HCT116 (cell line): ENCODE measurements at regions not wholly inside any gene's neighbourhood (a gene's known extent, or its start where the extent isn't known, plus 50 kb on each side); places are given as distances from the start of the nearest gene placed in this dataset.

Experiments used
- ATAC-seq: fragments of 200-7000 bp; cut with Tn5 transposase; 2 replicates; pipeline ENCODE4 v1.9.1; 2020; ENCODE audit warnings: mild to moderate bottlenecking, moderate library complexity
- BruUV-seq: library from RNA; stranded (reverse); fragments of 400-500 nt; replicated peaks from 2 replicates; lab custom pipeline; 2021; lab: Mats Ljungman, UMichigan
- CTCF ChIA-PET: fragments of 300-600 bp; sonication (Branson Sonifier 250); formaldehyde crosslinking; loops from one replicate; lab custom pipeline; 2021; ENCODE audit warnings: antibody characterized with exemption; lab: Charles Lee
- POLR2A ChIA-PET: fragments of 300-600, 350-600 bp; sonication (Branson Sonifier 250); formaldehyde crosslinking; loops from one replicate; lab custom pipeline; 2021; ENCODE audit warnings: antibody characterized with exemption; lab: Charles Lee
- RAD21 ChIA-PET, 2 experiments: fragments of 300-600 bp; sonication (Branson Sonifier 250); formaldehyde crosslinking; loops; one replicate each; lab custom pipeline; 2023; ENCODE audit warnings: low total read pairs in 2 of 2; ENCODE audit not compliant: uncharacterized antibody in 2 of 2, unreplicated experiment in 2 of 2, low non-redundant PET in 1 of 2; lab: Charles Lee
- DNase-seq: peaks from one replicate; pipeline ENCODE4 v3.0.0-alpha.2; 2010; ENCODE audit warnings: low read depth, low spot score
- H2AFZ ChIP-seq: fragments of 200-600 bp; shearing (Covaris generic), sonication (generic); 2 replicates; pipeline ENCODE4 v1.6.1; 2017; ENCODE audit warnings: low read depth, mixed run types, mixed read lengths, antibody characterized with exemption, low read length; ENCODE audit not compliant: poor library complexity, severe bottlenecking
- H3K27ac ChIP-seq: 2 replicates; pipeline ENCODE4 v1.5.1; 2012; ENCODE audit warnings: low read depth, low read length
- H3K27me3 ChIP-seq: fragments of 200-600 bp; sonication (generic); 2 replicates; pipeline ENCODE4 v1.6.1; 2016; ENCODE audit warnings: mixed run types, low read length, mixed read lengths; ENCODE audit not compliant: insufficient read depth
- H3K36me3 ChIP-seq, 2 experiments: fragments of 200-500 bp in 1 of 2; fragments of 200-600 bp in 1 of 2; sonication (Bioruptor generic) in 1 of 2; sonication (generic) in 1 of 2; 2 replicates each; pipeline versions ENCODE4 v1.5.1 to v1.6.1; 2014 to 2016; ENCODE audit warnings: low read length in 2 of 2, inconsistent platforms in 1 of 2, mixed read lengths in 1 of 2, mixed run types in 1 of 2; ENCODE audit not compliant: insufficient read depth in 2 of 2, control insufficient read depth in 1 of 2
- H3K4me1 ChIP-seq, 2 experiments: fragments of 200-600 bp in 1 of 2; sonication (generic) in 1 of 2; 2 replicates each; pipeline versions ENCODE4 v1.5.1 to v1.6.1; 2012 to 2017; ENCODE audit warnings: low read length in 2 of 2, inconsistent platforms in 1 of 2, mild to moderate bottlenecking in 1 of 2, mixed read lengths in 1 of 2, mixed run types in 1 of 2, moderate library complexity in 1 of 2; ENCODE audit not compliant: insufficient read depth in 2 of 2, control insufficient read depth in 1 of 2
- H3K4me2 ChIP-seq: fragments of 200-600 bp; sonication (generic); 2 replicates; pipeline ENCODE4 v1.6.1; 2017; ENCODE audit warnings: mixed run types, low read length, mixed read lengths
- H3K4me3 ChIP-seq, 2 experiments: fragments of 200-600 bp in 1 of 2; sonication (generic) in 1 of 2; replicated peaks in 1 of 2; 2 replicates each; pipeline ENCODE4 v1.5.1; 2011 to 2016; ENCODE audit warnings: low read length in 2 of 2, control low read depth in 1 of 2, low read depth in 1 of 2, mild to moderate bottlenecking in 1 of 2, mixed read lengths in 1 of 2, mixed run types in 1 of 2
- H3K79me2 ChIP-seq: fragments of 200-600 bp; sonication (generic); 2 replicates; pipeline ENCODE4 v1.6.1; 2017; ENCODE audit warnings: mild to moderate bottlenecking, mixed run types, low read length, moderate library complexity, mixed read lengths; ENCODE audit not compliant: insufficient read depth
- H3K9ac ChIP-seq: fragments of 200-600 bp; sonication (generic); 2 replicates; pipeline ENCODE4 v1.6.1; 2016; ENCODE audit warnings: low read length, mixed read lengths
- H3K9me2 ChIP-seq: fragments of 200-600 bp; sonication (generic), shearing (Covaris generic); 2 replicates; pipeline ENCODE4 v1.6.1; 2017; ENCODE audit warnings: mixed run types, mild to moderate bottlenecking, moderate library complexity; ENCODE audit not compliant: insufficient read depth
- H3K9me3 ChIP-seq, 2 experiments: fragments of 200-500 bp in 1 of 2; fragments of 200-600 bp in 1 of 2; sonication (Bioruptor generic) in 1 of 2; sonication (generic) in 1 of 2; 2 replicates each; pipeline ENCODE4 v1.6.1; 2014 to 2017; ENCODE audit warnings: low read length in 2 of 2, mixed read lengths in 2 of 2, inconsistent platforms in 1 of 2, low read depth in 1 of 2, mild to moderate bottlenecking in 1 of 2, mixed run types in 1 of 2, moderate library complexity in 1 of 2; ENCODE audit not compliant: control insufficient read depth in 1 of 2, insufficient read depth in 1 of 2
- H4K20me1 ChIP-seq: fragments of 200-600 bp; sonication (generic), shearing (Covaris generic); 2 replicates; pipeline ENCODE4 v1.6.1; 2017; ENCODE audit warnings: mixed run types, mild to moderate bottlenecking, moderate library complexity; ENCODE audit not compliant: insufficient read depth
- ATF3 ChIP-seq: IDR thresholded peaks from 2 replicates; pipeline ENCODE4 v1.6.1; 2012
- CBX3 ChIP-seq: IDR thresholded peaks from 2 replicates; pipeline ENCODE4 v1.6.1; 2012; ENCODE audit warnings: low read depth
- CTCF ChIP-seq, 3 experiments: fragments of 200-600 bp in 1 of 3; sonication (generic) in 1 of 3; IDR thresholded peaks in 2 of 3; conservative IDR thresholded peaks in 1 of 3; 2 replicates each; pipeline ENCODE4 v1.5.1; 2012 to 2017; ENCODE audit warnings: low read depth in 2 of 3, low read length in 2 of 3, antibody characterized with exemption in 1 of 3, borderline replicate concordance in 1 of 3, control low read depth in 1 of 3, mild to moderate bottlenecking in 1 of 3, mixed read lengths in 1 of 3, mixed run types in 1 of 3, moderate library complexity in 1 of 3; ENCODE audit not compliant: insufficient read depth in 1 of 3
- EGR1 ChIP-seq: IDR thresholded peaks from 2 replicates; pipeline ENCODE4 v1.6.1; 2012; ENCODE audit warnings: low read depth
- EZH2 ChIP-seq: fragments of 200-600 bp; sonication (generic); IDR thresholded peaks from 2 replicates; pipeline ENCODE4 v1.6.1; 2017; ENCODE audit warnings: antibody characterized with exemption, mixed run types
- EZH2phosphoT487 ChIP-seq: fragments of 200-600 bp; IDR thresholded peaks from 2 replicates; pipeline ENCODE4 v1.6.1; 2018; ENCODE audit warnings: antibody characterized with exemption, borderline replicate concordance
- FOSL1 ChIP-seq: IDR thresholded peaks from 2 replicates; pipeline ENCODE4 v1.6.1; 2012; ENCODE audit warnings: low read depth
- JUND ChIP-seq: IDR thresholded peaks from 2 replicates; pipeline ENCODE4 v1.6.1; 2012
- MAX ChIP-seq: IDR thresholded peaks from 2 replicates; pipeline ENCODE4 v1.6.1; 2012
- POLR2A ChIP-seq: IDR thresholded peaks from 2 replicates; pipeline ENCODE4 v1.7.0; 2011; ENCODE audit warnings: borderline replicate concordance; ENCODE audit not compliant: insufficient read depth, insufficient read length; ENCODE audit errors: extremely low read depth
- RAD21 ChIP-seq: IDR thresholded peaks from 2 replicates; pipeline ENCODE4 v1.6.1; 2012; ENCODE audit warnings: low read depth, mild to moderate bottlenecking
- REST ChIP-seq: IDR thresholded peaks from 2 replicates; pipeline ENCODE4 v1.6.1; 2012; ENCODE audit warnings: low read depth
- SIN3A ChIP-seq: IDR thresholded peaks from 2 replicates; pipeline ENCODE4 v1.6.1; 2012; ENCODE audit warnings: low read depth
- SP1 ChIP-seq: IDR thresholded peaks from 2 replicates; pipeline ENCODE4 v1.6.1; 2012; ENCODE audit warnings: low read depth
- TCF7L2 ChIP-seq: IDR thresholded peaks from 2 replicates; pipeline ENCODE4 v1.7.0; 2011; ENCODE audit warnings: borderline replicate concordance, inconsistent platforms; ENCODE audit not compliant: insufficient read depth, insufficient read length; ENCODE audit errors: extremely low read depth
- ZBTB33 ChIP-seq: IDR thresholded peaks from 2 replicates; pipeline ENCODE4 v1.6.1; 2011; ENCODE audit warnings: mild to moderate bottlenecking, low read length, moderate library complexity; ENCODE audit not compliant: insufficient replicate concordance; ENCODE audit errors: extremely low read depth
- ZFX ChIP-seq: fragments of 450-650 bp; IDR thresholded peaks from 2 replicates; pipeline ENCODE4 v1.6.1; 2017
- ZNF274 ChIP-seq: fragments of 200-500 bp; sonication (Bioruptor generic); IDR thresholded peaks from 2 replicates; pipeline ENCODE4 v1.6.1; 2014; ENCODE audit warnings: mild to moderate bottlenecking, low read depth, low read length, inconsistent platforms
- intact Hi-C: fragments of 100-400 bp; cut with micrococcal nuclease; formaldehyde crosslinking; loops from 2 replicates; pipeline ENCODE4 v1.10.0; 2022

- peak overlapping the region; percentile 23; the same call in 1 of the 2 replicates for H3K9ac ChIP-seq
- no peaks in the 10 kb centered on the region for H4K20me1 ChIP-seq
- peaks cover 0 to 49% of the 10 kb centered on the region in 2 experiments; a peak in 2 of 4 replicates for H3K4me1 ChIP-seq
- no peaks in the 10 kb centered on the region for H3K9me3 ChIP-seq
- no peaks in the 10 kb centered on the region for H3K27me3 ChIP-seq
- H3K79me2 ChIP-seq: no peaks in the 10 kb centered on the region
- POLR2A ChIA-PET: no interaction called here
- BruUV-seq: no TSS peak
- no peaks in the 10 kb centered on the region for H3K36me3 ChIP-seq
- no peak for TF ChIP-seq CTCF (IDR thresholded peaks at IDR 0.05 in 2 of 3, conservative IDR thresholded peaks at IDR 0.05 in 1 of 3; ENCODE audit: borderline replicate concordance in 1 of 3, insufficient read depth in 1 of 3, low read depth in 2 of 3, low read length in 2 of 3)
- TF ChIP-seq EZH2phosphoT487: no peak
- TF ChIP-seq ZNF274: no peak
- TF ChIP-seq FOSL1: no peak
- no peak for TF ChIP-seq ZBTB33
- no peak for TF ChIP-seq CBX3
- no peak for TF ChIP-seq TCF7L2
- no peak for TF ChIP-seq ZFX
- no peak for TF ChIP-seq REST
- no peak for TF ChIP-seq EZH2
- TF ChIP-seq SP1: no peak
- no peak for TF ChIP-seq JUND
- no peak for TF ChIP-seq RAD21
- no peak for TF ChIP-seq POLR2A
- TF ChIP-seq SIN3A: no peak
- TF ChIP-seq MAX: no peak
- no peak for TF ChIP-seq EGR1
- TF ChIP-seq ATF3: no peak
- DNase-seq (no peak), ATAC-seq (no peak)
- H3K4me2 ChIP-seq: peak overlapping the region; percentile 58
- intact Hi-C loops: no loop called here
- H3K27ac ChIP-seq: no peak overlapping the region
- 0 out of 4 replicates have a peak overlapping the region, but pooled peaks of 1 of the 2 experiments have one; percentile 0 for H3K4me3 ChIP-seq
- no peaks in the 10 kb centered on the region for H3K9me2 ChIP-seq
- RAD21 ChIA-PET: no interaction called here
- CTCF ChIA-PET: no interaction called here
- H2AFZ ChIP-seq: peak overlapping the region; percentile 81
These were observed 171.2 kb upstream of the NR5A2 start for GRCh38 chr1:199856216-199856780.
